ENCODE measurements at regions not wholly inside any gene's neighbourhood (a gene's known extent, or its start where the extent isn't known, plus 50 kb on each side); places are given as distances from the start of the nearest gene placed in this dataset.

GRCh38 chr15:70165716-70166284 is 68.1 kb upstream of the TLE3 start:
- no peak for DNase-seq (ENCODE audit: low read depth, low spot score)

GRCh38 chr15:70164910-70165715 is 67.4 kb upstream of the TLE3 start:
- DNase-seq (ENCODE audit: low read depth, low spot score), result no peak

GRCh38 chr15:70164156-70164900 is 66.6 kb upstream of the TLE3 start:
- no peak for DNase-seq (ENCODE audit: low read depth, low spot score)

GRCh38 chr15:70160803-70161565 is 63.3 kb upstream of the TLE3 start:
- no peak for DNase-seq (ENCODE audit: low read depth, low spot score)

GRCh38 chr15:70160267-70160666 is 62.5 kb upstream of the TLE3 start:
- DNase-seq (ENCODE audit: low read depth, low spot score), result no peak

GRCh38 chr15:70159713-70160009 is 61.9 kb upstream of the TLE3 start:
- no peak for DNase-seq (ENCODE audit: low read depth, low spot score)

- no peak for DNase-seq (ENCODE audit: low read depth, low spot score)
These were observed 61.4 kb upstream of the TLE3 start for GRCh38 chr15:70159001-70159712.

GRCh38 chr15:70158309-70159000 is 60.7 kb upstream of the TLE3 start:
- no peak for DNase-seq (ENCODE audit: low read depth, low spot score)

- DNase-seq (ENCODE audit: low read depth, low spot score), result no peak
These were observed 59.1 kb upstream of the TLE3 start for GRCh38 chr15:70156671-70157271.

- DNase-seq (ENCODE audit: low read depth, low spot score), result peak; percentile 64
These were observed 57.1 kb upstream of the TLE3 start for GRCh38 chr15:70154718-70155347.

- peak; percentile 91 for DNase-seq (ENCODE audit: low read depth, low spot score)
These were observed 56.4 kb upstream of the TLE3 start for GRCh38 chr15:70153921-70154717.

GRCh38 chr15:70152070-70152480 is 54.4 kb upstream of the TLE3 start:
- DNase-seq (ENCODE audit: low read depth, low spot score), result no peak

- DNase-seq (ENCODE audit: low read depth, low spot score), result no peak
These were observed 53.7 kb upstream of the TLE3 start for GRCh38 chr15:70151462-70151861.

GRCh38 chr15:70151003-70151402 is 53.3 kb upstream of the TLE3 start:
- DNase-seq (ENCODE audit: low read depth, low spot score), result no peak

- no peak for DNase-seq (ENCODE audit: low read depth, low spot score)
These were observed 52.7 kb upstream of the TLE3 start for GRCh38 chr15:70150405-70150747.

GRCh38 chr15:70149667-70150404 is 52.1 kb upstream of the TLE3 start:
- no peak for DNase-seq (ENCODE audit: low read depth, low spot score)

GRCh38 chr15:70147778-70148177 is 50.1 kb upstream of the TLE3 start:
- no peak for DNase-seq (ENCODE audit: low read depth, low spot score)
